ENCODE measurements at regions not wholly inside any gene's neighbourhood (a gene's known extent, or its start where the extent isn't known, plus 50 kb on each side); places are given as distances from the start of the nearest gene placed in this dataset.

- H2AFZ ChIP-seq (ENCODE audit: low read depth, low read length) = no peak overlapping the region
- H3K36me3 ChIP-seq (ENCODE audit: insufficient read depth, low read length) = no peaks in the 10 kb centered on the region
- Mint-ChIP-seq H3K9me3 (ENCODE audit: unreplicated experiment) (peaks cover 5% of the 10 kb centered on the region), H3K36me3 (ENCODE audit: low read depth, unreplicated experiment) (no peaks in the 10 kb centered on the region), H3K4me1 (ENCODE audit: low read depth, unreplicated experiment) (no peaks in the 10 kb centered on the region), H3K27ac (ENCODE audit: unreplicated experiment) (no peak overlapping the region), H3K27me3 (ENCODE audit: low read depth, unreplicated experiment) (no peaks in the 10 kb centered on the region), H3K4me3 (ENCODE audit: unreplicated experiment) (no peak overlapping the region)
- no peak for FAIRE-seq
- no peaks in the 10 kb centered on the region for H3K79me2 ChIP-seq (ENCODE audit: insufficient read depth, low read length)
- no peak overlapping the region for H3K27ac ChIP-seq (ENCODE audit: low read depth, low read length)
- H3K4me2 ChIP-seq (ENCODE audit: low read length) = no peak overlapping the region
- TF ChIP-seq EZH2 (IDR thresholded peaks at IDR 0.05; ENCODE audit: insufficient read depth, low read length) = no peak
- TF ChIP-seq CTCF (IDR thresholded peaks at IDR 0.05; ENCODE audit: insufficient read depth, low read depth, low read length) = no peak
- peaks cover 3% of the 10 kb centered on the region for H3K9me3 ChIP-seq (ENCODE audit: insufficient read depth, low read depth, low read length)
- no peaks in the 10 kb centered on the region for H3K4me1 ChIP-seq (ENCODE audit: insufficient read depth, low read length)
- no peak overlapping the region for H3K4me3 ChIP-seq (ENCODE audit: insufficient read depth, low read depth, low read length)
- H3K27me3 ChIP-seq (ENCODE audit: insufficient read depth, low read length) = no peaks in the 10 kb centered on the region
- DNase-seq (ENCODE audit: low read depth) = no peak
- no peak overlapping the region for H3K9ac ChIP-seq (ENCODE audit: low read length)
- no peaks in the 10 kb centered on the region for H4K20me1 ChIP-seq (ENCODE audit: insufficient read depth, low read length)
Observed at GRCh38 chr15:46556559-46557379, 921.9 kb downstream of the SQOR start.

DNA sequence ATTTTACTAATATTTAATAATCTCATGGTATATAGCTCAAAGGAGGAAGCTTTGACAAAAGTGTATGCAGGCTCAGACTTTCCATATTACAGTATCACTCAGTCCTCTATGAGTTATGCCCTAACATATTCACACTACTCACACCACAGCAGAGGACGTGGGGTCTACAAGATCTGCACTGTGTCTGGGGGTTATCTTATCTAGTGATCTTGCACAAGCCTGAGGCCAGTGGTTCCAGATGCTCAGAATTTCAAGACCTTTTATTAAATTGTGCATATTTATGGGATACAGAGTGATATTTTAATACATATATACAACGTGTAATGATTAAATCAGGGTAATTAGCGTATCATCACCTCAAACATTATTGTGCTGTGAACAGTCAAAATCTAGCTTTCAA is 933.1 kb downstream of the SQOR start:
- no peak for FAIRE-seq
- H3K36me3 Mint-ChIP-seq (ENCODE audit: low read depth, unreplicated experiment) = no peaks in the 10 kb centered on the region
- no peak overlapping the region for H3K4me3 Mint-ChIP-seq (ENCODE audit: unreplicated experiment)

More for the DNA sequence above, 933.1 kb downstream of the SQOR start:
- Histone ChIP-seq H3K36me3 (ENCODE audit: insufficient read depth, low read length) (no peaks in the 10 kb centered on the region), H3K27ac (ENCODE audit: low read depth, low read length) (no peak overlapping the region), H3K4me2 (ENCODE audit: low read length) (no peak overlapping the region), H3K9me3 (ENCODE audit: insufficient read depth, low read depth, low read length) (peaks cover 8% of the 10 kb centered on the region), H3K27me3 (ENCODE audit: insufficient read depth, low read length) (no peaks in the 10 kb centered on the region), H3K9ac (ENCODE audit: low read length) (no peak overlapping the region), H3K4me1 (ENCODE audit: insufficient read depth, low read length) (no peaks in the 10 kb centered on the region), H3K79me2 (ENCODE audit: insufficient read depth, low read length) (no peaks in the 10 kb centered on the region), H2AFZ (ENCODE audit: low read depth, low read length) (no peak overlapping the region), H4K20me1 (ENCODE audit: insufficient read depth, low read length) (no peaks in the 10 kb centered on the region), H3K4me3 (ENCODE audit: insufficient read depth, low read depth, low read length) (no peak overlapping the region)
- no peaks in the 10 kb centered on the region for H3K4me1 Mint-ChIP-seq (ENCODE audit: low read depth, unreplicated experiment)
- TF ChIP-seq EZH2 (IDR thresholded peaks at IDR 0.05; ENCODE audit: insufficient read depth, low read length) (no peak), CTCF (IDR thresholded peaks at IDR 0.05; ENCODE audit: insufficient read depth, low read depth, low read length) (no peak)
- no peak for DNase-seq (ENCODE audit: low read depth)
- H3K27me3 Mint-ChIP-seq (ENCODE audit: low read depth, unreplicated experiment) = no peaks in the 10 kb centered on the region
- H3K9me3 Mint-ChIP-seq (ENCODE audit: unreplicated experiment) = peaks cover 4% of the 10 kb centered on the region
- H3K27ac Mint-ChIP-seq (ENCODE audit: unreplicated experiment) = no peak overlapping the region

All from astrocyte (in vitro differentiated cells and primary cell).